ENCODE measurements at regions not wholly inside any gene's neighbourhood (a gene's known extent, or its start where the extent isn't known, plus 50 kb on each side); places are given as distances from the start of the nearest gene placed in this dataset.

GRCh38 chr22:44595841-44596341, 97.9 kb upstream of the RTL6 start:
- TF ChIP-seq CTCF (conservative IDR thresholded peaks at IDR 0.05; ENCODE audit: low read depth, low read length) (no peak), EZH2 (IDR thresholded peaks at IDR 0.05; ENCODE audit: borderline replicate concordance, low read depth, low read length, poor library complexity, severe bottlenecking) (no peak)

Measured in A673 (cell line).